GM19328 (cell line): ENCODE measurements at regions not wholly inside any gene's neighbourhood (a gene's known extent, or its start where the extent isn't known, plus 50 kb on each side); places are given as distances from the start of the nearest gene placed in this dataset.

ENCODE experiments used
- ATAC-seq: cut with Tn5 transposase; IDR thresholded peaks from one replicate; pipeline ENCODE4 v1.9.1; 2021; ENCODE audit warnings: mild to moderate bottlenecking, moderate library complexity; ENCODE audit not compliant: unreplicated experiment

- no peak for ATAC-seq
Measured at GRCh38 chr12:93173178-93173957, 204.4 kb upstream of the NUDT4 start.

- ATAC-seq: no peak
Measured at GRCh38 chr12:93174048-93174447, 203.7 kb upstream of the NUDT4 start.

- no peak for ATAC-seq
Measured at GRCh38 chr12:93174473-93174872, 203.3 kb upstream of the NUDT4 start.

- ATAC-seq: no peak
Measured at GRCh38 chr12:93176165-93176564, 201.6 kb upstream of the NUDT4 start.

GRCh38 chr12:93176610-93177126 is 201.1 kb upstream of the NUDT4 start:
- no peak for ATAC-seq

GRCh38 chr12:93177208-93178153 is 200.2 kb upstream of the NUDT4 start:
- no peak for ATAC-seq

GRCh38 chr12:93178154-93178878 is 199.4 kb upstream of the NUDT4 start:
- ATAC-seq: no peak

GRCh38 chr12:93179792-93180191 is 197.9 kb upstream of the NUDT4 start:
- ATAC-seq: no peak

- ATAC-seq: no peak
Measured at GRCh38 chr12:93180566-93180965, 197.2 kb upstream of the NUDT4 start.

- no peak for ATAC-seq
Measured at GRCh38 chr12:93181409-93181965, 196.2 kb upstream of the NUDT4 start.

- ATAC-seq: peak; percentile 62
Measured at GRCh38 chr12:93183940-93184671, 193.6 kb upstream of the NUDT4 start.

- ATAC-seq: no peak
Measured at GRCh38 chr12:93184672-93185368, 192.9 kb upstream of the NUDT4 start.

GRCh38 chr12:93185369-93185741 is 192.4 kb upstream of the NUDT4 start:
- no peak for ATAC-seq

- no peak for ATAC-seq
Measured at GRCh38 chr12:93186131-93186530, 191.6 kb upstream of the NUDT4 start.

- ATAC-seq: no peak
Measured at GRCh38 chr12:93186621-93187020, 191.1 kb upstream of the NUDT4 start.

- no peak for ATAC-seq
Measured at GRCh38 chr12:93191423-93191822, 186.3 kb upstream of the NUDT4 start.

- ATAC-seq: no peak
Measured at GRCh38 chr12:93191956-93192355, 185.8 kb upstream of the NUDT4 start.

- ATAC-seq: no peak
Measured at GRCh38 chr12:93192878-93193277, 184.8 kb upstream of the NUDT4 start.

- no peak for ATAC-seq
Measured at GRCh38 chr12:93195511-93195910, 182.2 kb upstream of the NUDT4 start.
